ENCODE measurements at regions not wholly inside any gene's neighbourhood (a gene's known extent, or its start where the extent isn't known, plus 50 kb on each side); places are given as distances from the start of the nearest gene placed in this dataset.

DNA sequence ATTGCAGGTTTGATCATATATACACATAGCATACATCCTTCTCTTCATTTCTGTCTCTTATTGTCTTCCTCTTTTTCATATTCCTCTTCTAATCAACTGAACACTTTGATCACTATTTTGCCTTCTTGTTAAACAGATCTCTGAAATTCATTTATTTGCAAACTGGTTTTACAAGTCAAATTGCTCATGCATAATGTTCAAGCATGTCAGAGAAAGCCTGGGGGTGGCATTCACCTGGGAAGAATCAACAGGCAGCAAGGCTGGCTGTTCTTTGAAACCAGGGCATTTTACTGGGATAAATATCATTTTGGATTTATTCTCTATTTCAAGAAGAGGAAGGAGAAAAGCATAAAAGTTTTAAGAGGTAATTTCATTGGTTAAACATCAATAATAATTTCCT is 66.9 kb upstream of the LRATD1 start:
- TF ChIP-seq EP300 (IDR thresholded peaks at IDR 0.05), result no peak
- no peak for TF ChIP-seq POLR2A (IDR thresholded peaks at IDR 0.05)
- no peak for TF ChIP-seq POLR2AphosphoS5 (IDR thresholded peaks at IDR 0.05)

Measured in suprapubic skin (tissue), 4 donors.